CD4-positive, alpha-beta T cell (primary cell): ENCODE measurements at regions not wholly inside any gene's neighbourhood (a gene's known extent, or its start where the extent isn't known, plus 50 kb on each side); places are given as distances from the start of the nearest gene placed in this dataset.

Source experiments
- ATAC-seq: fragments of 200-7000 bp; cut with Tn5 transposase; one replicate; pipeline ENCODE4 v1.10.0; 2022; ENCODE audit warnings: mild to moderate bottlenecking; ENCODE audit not compliant: poor library complexity
- CTCF ChIA-PET: fragments of 350-600 bp; sonication (Branson Sonifier 250); formaldehyde crosslinking; loops from one replicate; lab custom pipeline; 2021; ENCODE audit warnings: antibody characterized with exemption, inconsistent platforms; lab: Charles Lee
- POLR2A ChIA-PET: fragments of 350-600 bp; sonication (Branson Sonifier 250); formaldehyde crosslinking; loops from one replicate; lab custom pipeline; 2021; ENCODE audit warnings: antibody characterized with exemption, inconsistent platforms; lab: Charles Lee
- DNase-seq, 14 experiments: peaks; one replicate each; pipeline ENCODE4 v3.0.0-alpha.2; 2013 to 2020; ENCODE audit warnings: mixed read lengths in 2 of 14
- H3K27ac ChIP-seq, 2 donors: one replicate each; pipeline versions ENCODE4 v1.5.1 to v1.7.0; 2013; ENCODE audit warnings: low read length in 2 of 2, low read depth in 1 of 2, mild to moderate bottlenecking in 1 of 2
- H3K27me3 ChIP-seq, 2 experiments: 1 replicate in 1 of 2; 2 replicates in 1 of 2; pipeline versions ENCODE4 v1.6.1 to v1.7.0; 2013; ENCODE audit warnings: low read length in 2 of 2, control low read depth in 1 of 2, mild to moderate bottlenecking in 1 of 2, moderate library complexity in 1 of 2; ENCODE audit not compliant: insufficient read depth in 2 of 2, control insufficient read depth in 1 of 2
- H3K36me3 ChIP-seq: one replicate; pipeline ENCODE4 v1.6.1; 2013; ENCODE audit warnings: low read length, control low read depth; ENCODE audit not compliant: insufficient read depth
- H3K4me1 ChIP-seq: one replicate; pipeline ENCODE4 v1.6.1; 2013; ENCODE audit warnings: low read length, control low read depth; ENCODE audit not compliant: insufficient read depth
- H3K4me3 ChIP-seq: one replicate; pipeline ENCODE4 v1.5.1; 2013; ENCODE audit warnings: mild to moderate bottlenecking, low read length, moderate library complexity
- H3K9me3 ChIP-seq, 2 experiments: 1 replicate in 1 of 2; 2 replicates in 1 of 2; pipeline versions ENCODE4 v1.6.1 to v1.7.0; 2013; ENCODE audit warnings: low read length in 2 of 2, mild to moderate bottlenecking in 2 of 2, control low read depth in 1 of 2, moderate library complexity in 1 of 2; ENCODE audit not compliant: control insufficient read depth in 1 of 2, insufficient read depth in 1 of 2
- H3K27ac Mint-ChIP-seq: one replicate; pipeline ENCODE4 v1.8.0; 2020; ENCODE audit warnings: mixed read lengths
- H3K27me3 Mint-ChIP-seq: one replicate; pipeline ENCODE4 v1.8.0; 2021; ENCODE audit warnings: mixed read lengths
- H3K36me3 Mint-ChIP-seq: one replicate; pipeline ENCODE4 v1.8.0; 2021; ENCODE audit warnings: low read depth, mixed read lengths
- H3K4me1 Mint-ChIP-seq: one replicate; pipeline ENCODE4 v1.8.0; 2021; ENCODE audit warnings: low read depth, mixed read lengths
- H3K4me3 Mint-ChIP-seq: one replicate; pipeline ENCODE4 v1.8.0; 2020; ENCODE audit warnings: mild to moderate bottlenecking, mixed read lengths
- H3K9me3 Mint-ChIP-seq: one replicate; pipeline ENCODE4 v1.8.0; 2020; ENCODE audit warnings: mixed read lengths
- CTCF ChIP-seq: fragments of 200-600 bp; IDR thresholded peaks from one replicate; pipeline ENCODE4 v1.8.0; 2022; ENCODE audit warnings: antibody characterized with exemption, mild to moderate bottlenecking
- intact Hi-C, 2 experiments: fragments of 100-400 bp; cut with DNase I in 1 of 2; cut with micrococcal nuclease in 1 of 2; formaldehyde crosslinking; loops; one replicate each; pipeline versions ENCODE4 v1.15.1 to v1.9.0; 2023 to 2025; cut with DNase I, micrococcal nuclease

DNA sequence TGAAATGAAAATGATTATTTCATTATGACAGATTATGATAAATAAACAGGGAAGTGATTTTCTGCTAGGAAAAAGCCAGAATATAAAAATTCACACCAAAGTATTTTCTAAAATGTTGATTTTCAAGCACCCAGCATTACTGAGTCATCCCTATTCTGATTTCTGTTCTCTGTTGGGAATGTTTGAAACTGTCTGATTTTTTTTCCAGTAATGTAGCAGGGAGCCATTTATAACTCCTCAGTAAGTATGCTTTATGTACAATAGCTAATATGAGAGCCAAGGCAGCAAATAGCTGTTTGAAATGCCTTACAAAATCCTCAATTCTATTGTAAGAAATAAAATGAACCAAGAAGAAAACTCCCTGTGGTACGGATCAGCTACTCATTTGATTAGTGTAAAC is 471.7 kb upstream of the TYRP1 start:
- no peak overlapping the region for H3K27ac Mint-ChIP-seq
- peaks cover 4 to 6% of the 10 kb centered on the region in 2 experiments for H3K9me3 ChIP-seq
- no peaks in the 10 kb centered on the region for H3K27me3 ChIP-seq
- no peak overlapping the region for H3K4me3 Mint-ChIP-seq
- ATAC-seq, result no peak
- H3K9me3 Mint-ChIP-seq, result peaks cover 7% of the 10 kb centered on the region
- TF ChIP-seq CTCF, result no peak
- ChIA-PET CTCF (no interaction called here), POLR2A (no interaction called here)
- no peaks in the 10 kb centered on the region for H3K36me3 ChIP-seq
- H3K27me3 Mint-ChIP-seq, result no peaks in the 10 kb centered on the region
- intact Hi-C loops, result no loop called here
- DNase-seq, result no peak
- no peak overlapping the region for H3K27ac ChIP-seq
- no peaks in the 10 kb centered on the region for H3K36me3 Mint-ChIP-seq
- no peaks in the 10 kb centered on the region for H3K4me1 ChIP-seq
- no peak overlapping the region for H3K4me3 ChIP-seq
- no peaks in the 10 kb centered on the region for H3K4me1 Mint-ChIP-seq

GRCh38 chr9:12224449-12224848 is 468.7 kb upstream of the TYRP1 start:
- no peak for TF ChIP-seq CTCF
- Histone ChIP-seq H3K27ac (no peak overlapping the region), H3K4me1 (no peaks in the 10 kb centered on the region), H3K36me3 (no peaks in the 10 kb centered on the region), H3K4me3 (no peak overlapping the region), H3K27me3 (no peaks in the 10 kb centered on the region), H3K9me3 (peaks cover 0 to 4% of the 10 kb centered on the region in 2 experiments)
- Mint-ChIP-seq H3K27me3 (no peaks in the 10 kb centered on the region), H3K36me3 (no peaks in the 10 kb centered on the region), H3K4me1 (no peaks in the 10 kb centered on the region), H3K4me3 (no peak overlapping the region), H3K9me3 (peaks cover 13% of the 10 kb centered on the region), H3K27ac (no peak overlapping the region)
- CTCF ChIA-PET, result no interaction called here
- DNase-seq, result no peak
- POLR2A ChIA-PET, result no interaction called here
- intact Hi-C loops, result no loop called here
- no peak for ATAC-seq

DNA sequence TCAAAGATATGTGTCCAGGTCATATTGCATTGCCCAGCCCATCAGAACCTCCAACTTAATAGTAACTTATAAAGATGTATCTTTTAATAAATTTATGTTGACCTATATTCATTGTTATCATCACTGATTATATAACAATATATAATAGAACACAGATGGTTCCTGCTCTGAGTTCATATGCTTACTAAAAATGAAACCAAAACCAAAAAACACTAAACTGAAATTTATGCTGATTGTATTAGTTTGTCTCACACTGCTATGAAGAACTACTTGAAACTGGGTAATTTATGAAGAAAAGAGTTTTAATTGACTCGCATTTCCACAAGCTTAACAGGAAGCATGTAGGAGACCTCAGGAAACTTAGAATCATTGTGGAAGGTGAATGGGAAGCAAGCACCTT is 462.5 kb upstream of the TYRP1 start:
- Histone ChIP-seq H3K27me3 (no peaks in the 10 kb centered on the region), H3K4me1 (no peaks in the 10 kb centered on the region), H3K36me3 (no peaks in the 10 kb centered on the region), H3K9me3 (peaks cover 0 to 4% of the 10 kb centered on the region in 2 experiments), H3K27ac (no peak overlapping the region), H3K4me3 (no peak overlapping the region)
- no peak for ATAC-seq
- TF ChIP-seq CTCF, result no peak
- CTCF ChIA-PET, result no interaction called here
- DNase-seq, result no peak
- Mint-ChIP-seq H3K27me3 (no peaks in the 10 kb centered on the region), H3K9me3 (peaks cover 21% of the 10 kb centered on the region), H3K4me1 (no peaks in the 10 kb centered on the region), H3K36me3 (no peaks in the 10 kb centered on the region), H3K4me3 (no peak overlapping the region), H3K27ac (no peak overlapping the region)
- intact Hi-C loops, result no loop called here
- POLR2A ChIA-PET, result no interaction called here
